Activated naive CD8-positive, alpha-beta T cell treated with anti-CD3 and anti-CD28 coated beads, Interleukin-2, amount 10 ng/mL, durations not matched to agents 7 days and 5 days (primary cell): ENCODE measurements at regions not wholly inside any gene's neighbourhood (a gene's known extent, or its start where the extent isn't known, plus 50 kb on each side); places are given as distances from the start of the nearest gene placed in this dataset.

ENCODE experiments used
- ATAC-seq: fragments of 150-1000 bp; cut with Tn5 transposase; one replicate; pipeline ENCODE4 v1.10.0; 2021; ENCODE audit warnings: low read depth, moderate library complexity
- POLR2A ChIA-PET: fragments of 350-600 bp; sonication (Branson Sonifier 250); formaldehyde crosslinking; loops from one replicate; lab custom pipeline; 2021; ENCODE audit warnings: antibody characterized with exemption; lab: Charles Lee
- DNase-seq: peaks from one replicate; pipeline ENCODE4 v3.0.0; 2021
- H3K27ac Mint-ChIP-seq: one replicate; pipeline ENCODE4 v1.8.0; 2022; ENCODE audit warnings: mild to moderate bottlenecking, mixed read lengths
- H3K27me3 Mint-ChIP-seq: one replicate; pipeline ENCODE4 v1.8.0; 2022; ENCODE audit warnings: mild to moderate bottlenecking, moderate library complexity, mixed read lengths
- H3K36me3 Mint-ChIP-seq: one replicate; pipeline ENCODE4 v1.8.0; 2021; ENCODE audit warnings: mild to moderate bottlenecking, mixed read lengths
- H3K4me1 Mint-ChIP-seq: one replicate; pipeline ENCODE4 v1.8.0; 2021; ENCODE audit warnings: mixed read lengths
- H3K4me3 Mint-ChIP-seq: one replicate; pipeline ENCODE4 v1.8.0; 2022; ENCODE audit warnings: mild to moderate bottlenecking, moderate library complexity, mixed read lengths
- H3K9me3 Mint-ChIP-seq: one replicate; pipeline ENCODE4 v1.8.0; 2021; ENCODE audit warnings: mixed read lengths

GRCh38 chr3:67875338-67875737 lies 220.9 kb upstream of the SUCLG2 start:
- DNase-seq: no peak
- H3K4me1 Mint-ChIP-seq: no peaks in the 10 kb centered on the region
- no peak for ATAC-seq
- H3K36me3 Mint-ChIP-seq: peaks cover 2% of the 10 kb centered on the region
- peaks cover 2% of the 10 kb centered on the region for H3K9me3 Mint-ChIP-seq
- no peaks in the 10 kb centered on the region for H3K27me3 Mint-ChIP-seq
- no peak overlapping the region for H3K27ac Mint-ChIP-seq
- H3K4me3 Mint-ChIP-seq: no peak overlapping the region
- POLR2A ChIA-PET: no interaction called here

- POLR2A ChIA-PET: no interaction called here
- Mint-ChIP-seq H3K27ac (no peak overlapping the region), H3K4me1 (no peaks in the 10 kb centered on the region), H3K9me3 (peaks cover 7% of the 10 kb centered on the region), H3K4me3 (no peak overlapping the region), H3K27me3 (no peaks in the 10 kb centered on the region), H3K36me3 (peaks cover under 1% of the 10 kb centered on the region)
- ATAC-seq (no peak), DNase-seq (no peak)
Observed at GRCh38 chr3:67870477-67870876, 216.1 kb upstream of the SUCLG2 start.

- no peaks in the 10 kb centered on the region for H3K4me1 Mint-ChIP-seq
- POLR2A ChIA-PET: no interaction called here
- H3K4me3 Mint-ChIP-seq: no peak overlapping the region
- no peak for ATAC-seq
- no peaks in the 10 kb centered on the region for H3K27me3 Mint-ChIP-seq
- peaks cover 5% of the 10 kb centered on the region for H3K9me3 Mint-ChIP-seq
- no peaks in the 10 kb centered on the region for H3K36me3 Mint-ChIP-seq
- no peak for DNase-seq
- H3K27ac Mint-ChIP-seq: no peak overlapping the region
Observed at GRCh38 chr3:67866571-67866970, 212.2 kb upstream of the SUCLG2 start.

- no peaks in the 10 kb centered on the region for H3K4me1 Mint-ChIP-seq
- POLR2A ChIA-PET: no interaction called here
- DNase-seq (no peak), ATAC-seq (no peak)
- no peak overlapping the region for H3K27ac Mint-ChIP-seq
- H3K4me3 Mint-ChIP-seq: no peak overlapping the region
- no peaks in the 10 kb centered on the region for H3K36me3 Mint-ChIP-seq
- H3K27me3 Mint-ChIP-seq: no peaks in the 10 kb centered on the region
- peaks cover 10% of the 10 kb centered on the region for H3K9me3 Mint-ChIP-seq
Observed at GRCh38 chr3:67864587-67865183, 210.3 kb upstream of the SUCLG2 start.

GRCh38 chr3:67863869-67864268 lies 209.5 kb upstream of the SUCLG2 start:
- ATAC-seq (no peak), DNase-seq (no peak)
- H3K27me3 Mint-ChIP-seq: no peaks in the 10 kb centered on the region
- H3K27ac Mint-ChIP-seq: no peak overlapping the region
- H3K36me3 Mint-ChIP-seq: no peaks in the 10 kb centered on the region
- no peaks in the 10 kb centered on the region for H3K4me1 Mint-ChIP-seq
- no peak overlapping the region for H3K4me3 Mint-ChIP-seq
- peaks cover 10% of the 10 kb centered on the region for H3K9me3 Mint-ChIP-seq
- POLR2A ChIA-PET: no interaction called here

GRCh38 chr3:67860429-67860828 lies 206.0 kb upstream of the SUCLG2 start:
- no peak for DNase-seq
- Mint-ChIP-seq H3K36me3 (no peaks in the 10 kb centered on the region), H3K27me3 (no peaks in the 10 kb centered on the region), H3K4me1 (peaks cover 7% of the 10 kb centered on the region), H3K27ac (no peak overlapping the region), H3K4me3 (no peak overlapping the region), H3K9me3 (peaks cover 9% of the 10 kb centered on the region)
- ATAC-seq: no peak
- POLR2A ChIA-PET: no interaction called here

GRCh38 chr3:67858492-67858891 lies 204.1 kb upstream of the SUCLG2 start:
- H3K27ac Mint-ChIP-seq: no peak overlapping the region
- H3K4me3 Mint-ChIP-seq: no peak overlapping the region
- peaks cover 9% of the 10 kb centered on the region for H3K9me3 Mint-ChIP-seq

GRCh38 chr3:67856718-67857117 lies 202.3 kb upstream of the SUCLG2 start:
- peaks cover 7% of the 10 kb centered on the region for H3K4me1 Mint-ChIP-seq
- H3K4me3 Mint-ChIP-seq: no peak overlapping the region
- peaks cover 9% of the 10 kb centered on the region for H3K9me3 Mint-ChIP-seq
- no peak for ATAC-seq
- POLR2A ChIA-PET: no interaction called here
- H3K27ac Mint-ChIP-seq: no peak overlapping the region
- no peak for DNase-seq
- H3K36me3 Mint-ChIP-seq: peaks cover 1% of the 10 kb centered on the region
- H3K27me3 Mint-ChIP-seq: no peaks in the 10 kb centered on the region

More at GRCh38 chr3:67858492-67858891, 204.1 kb upstream of the SUCLG2 start:
- H3K36me3 Mint-ChIP-seq: peaks cover 1% of the 10 kb centered on the region
- POLR2A ChIA-PET: no interaction called here
- DNase-seq: no peak
- H3K27me3 Mint-ChIP-seq: no peaks in the 10 kb centered on the region
- H3K4me1 Mint-ChIP-seq: peaks cover 7% of the 10 kb centered on the region
- no peak for ATAC-seq

GRCh38 chr3:67854663-67855062 lies 200.3 kb upstream of the SUCLG2 start:
- ATAC-seq: no peak

GRCh38 chr3:67853520-67853919 lies 199.1 kb upstream of the SUCLG2 start:
- Mint-ChIP-seq H3K27me3 (no peaks in the 10 kb centered on the region), H3K4me3 (no peak overlapping the region), H3K4me1 (peaks cover 4% of the 10 kb centered on the region), H3K9me3 (peaks cover 2% of the 10 kb centered on the region), H3K36me3 (peaks cover 1% of the 10 kb centered on the region), H3K27ac (no peak overlapping the region)
- no peak for ATAC-seq
- DNase-seq: no peak
- POLR2A ChIA-PET: no interaction called here

More at GRCh38 chr3:67854663-67855062, 200.3 kb upstream of the SUCLG2 start:
- Mint-ChIP-seq H3K4me3 (no peak overlapping the region), H3K27ac (no peak overlapping the region), H3K4me1 (peaks cover 7% of the 10 kb centered on the region), H3K36me3 (peaks cover 1% of the 10 kb centered on the region), H3K9me3 (peaks cover 4% of the 10 kb centered on the region), H3K27me3 (no peaks in the 10 kb centered on the region)
- no peak for DNase-seq
- POLR2A ChIA-PET: no interaction called here

GRCh38 chr3:67848299-67848698 lies 193.9 kb upstream of the SUCLG2 start:
- no peak for DNase-seq
- H3K27ac Mint-ChIP-seq: no peak overlapping the region
- H3K36me3 Mint-ChIP-seq: no peaks in the 10 kb centered on the region
- ATAC-seq: no peak
- H3K4me1 Mint-ChIP-seq: no peaks in the 10 kb centered on the region
- no peak overlapping the region for H3K4me3 Mint-ChIP-seq
- POLR2A ChIA-PET: no interaction called here
- no peaks in the 10 kb centered on the region for H3K27me3 Mint-ChIP-seq
- no peaks in the 10 kb centered on the region for H3K9me3 Mint-ChIP-seq

GRCh38 chr3:67846166-67846565 lies 191.8 kb upstream of the SUCLG2 start:
- POLR2A ChIA-PET: no interaction called here
- no peaks in the 10 kb centered on the region for H3K36me3 Mint-ChIP-seq
- no peak overlapping the region for H3K4me3 Mint-ChIP-seq
- no peaks in the 10 kb centered on the region for H3K4me1 Mint-ChIP-seq
- no peaks in the 10 kb centered on the region for H3K27me3 Mint-ChIP-seq
- ATAC-seq (no peak), DNase-seq (no peak)
- H3K27ac Mint-ChIP-seq: no peak overlapping the region
- no peaks in the 10 kb centered on the region for H3K9me3 Mint-ChIP-seq

GRCh38 chr3:67832817-67833216 lies 178.4 kb upstream of the SUCLG2 start:
- POLR2A ChIA-PET: no interaction called here
- no peaks in the 10 kb centered on the region for H3K27me3 Mint-ChIP-seq
- ATAC-seq: no peak
- peaks cover 1% of the 10 kb centered on the region for H3K36me3 Mint-ChIP-seq
- DNase-seq: no peak
- no peak overlapping the region for H3K27ac Mint-ChIP-seq
- H3K4me1 Mint-ChIP-seq: no peaks in the 10 kb centered on the region
- peaks cover 27% of the 10 kb centered on the region for H3K9me3 Mint-ChIP-seq
- no peak overlapping the region for H3K4me3 Mint-ChIP-seq

- Mint-ChIP-seq H3K4me3 (no peak overlapping the region), H3K9me3 (peaks cover 27% of the 10 kb centered on the region), H3K36me3 (peaks cover 1% of the 10 kb centered on the region), H3K27ac (no peak overlapping the region), H3K4me1 (no peaks in the 10 kb centered on the region), H3K27me3 (no peaks in the 10 kb centered on the region)
- DNase-seq: no peak
- POLR2A ChIA-PET: no interaction called here
- no peak for ATAC-seq
Observed at GRCh38 chr3:67831262-67831661, 176.8 kb upstream of the SUCLG2 start.
